GM23248 (cell line): ENCODE measurements at regions not wholly inside any gene's neighbourhood (a gene's known extent, or its start where the extent isn't known, plus 50 kb on each side); places are given as distances from the start of the nearest gene placed in this dataset.

Experiments used
- DNase-seq: peaks from one replicate; pipeline ENCODE4 v3.0.0-alpha.2; 2015
- H2AFZ ChIP-seq: fragments of 200-600 bp; sonication (generic); 2 replicates; pipeline ENCODE4 v1.6.1; 2016; ENCODE audit warnings: antibody characterized with exemption
- H3F3A ChIP-seq: fragments of 200-600 bp; sonication (generic); 2 replicates; pipeline ENCODE4 v1.6.1; 2016; ENCODE audit warnings: mild to moderate bottlenecking, antibody characterized with exemption, mixed run types; ENCODE audit not compliant: insufficient read depth
- H3K27ac ChIP-seq: fragments of 200-600 bp; sonication (generic); 2 replicates; pipeline ENCODE4 v1.5.1; 2016; ENCODE audit warnings: mild to moderate bottlenecking
- H3K27me3 ChIP-seq: fragments of 200-600 bp; sonication (generic); replicated peaks from 2 replicates; pipeline ENCODE4 v1.6.1; 2016; ENCODE audit warnings: mild to moderate bottlenecking; ENCODE audit not compliant: insufficient read depth
- H3K36me3 ChIP-seq: fragments of 200-600 bp; sonication (generic); 2 replicates; pipeline ENCODE4 v1.6.1; 2016; ENCODE audit warnings: low read depth, mild to moderate bottlenecking
- H3K4me1 ChIP-seq: fragments of 200-600 bp; sonication (generic); 2 replicates; pipeline ENCODE4 v1.6.1; 2016; ENCODE audit warnings: mild to moderate bottlenecking; ENCODE audit not compliant: insufficient read depth
- H3K4me2 ChIP-seq: fragments of 200-600 bp; sonication (generic); one replicate; pipeline ENCODE4 v1.6.1; 2016; ENCODE audit warnings: mild to moderate bottlenecking; ENCODE audit not compliant: unreplicated experiment
- H3K4me3 ChIP-seq: fragments of 200-600 bp; sonication (generic); 2 replicates; pipeline ENCODE4 v1.5.1; 2016; ENCODE audit warnings: mild to moderate bottlenecking
- H3K79me2 ChIP-seq: fragments of 200-600 bp; sonication (generic); 2 replicates; pipeline ENCODE4 v1.6.1; 2016; ENCODE audit warnings: mild to moderate bottlenecking; ENCODE audit not compliant: insufficient read depth
- H3K9ac ChIP-seq: fragments of 200-600 bp; sonication (generic); 2 replicates; pipeline ENCODE4 v1.6.1; 2016; ENCODE audit warnings: mild to moderate bottlenecking
- H3K9me2 ChIP-seq: fragments of 200-600 bp; sonication (generic); 2 replicates; pipeline ENCODE4 v1.6.1; 2016; ENCODE audit warnings: mixed run types, mild to moderate bottlenecking, moderate library complexity; ENCODE audit not compliant: insufficient read depth
- H3K9me3 ChIP-seq: fragments of 200-600 bp; sonication (generic); one replicate; pipeline ENCODE4 v1.6.1; 2017; ENCODE audit warnings: low read depth
- H4K20me1 ChIP-seq: fragments of 200-600 bp; sonication (generic); 2 replicates; pipeline ENCODE4 v1.6.0; 2016; ENCODE audit not compliant: insufficient read depth
- EZH2 ChIP-seq: fragments of 200-600 bp; sonication (generic); IDR thresholded peaks from 2 replicates; pipeline ENCODE4 v1.6.1; 2018; ENCODE audit warnings: antibody characterized with exemption, mild to moderate bottlenecking; ENCODE audit not compliant: insufficient read depth, poor library complexity, severe bottlenecking
- EZH2phosphoT487 ChIP-seq: fragments of 200-600 bp; sonication (generic); IDR thresholded peaks from 2 replicates; pipeline ENCODE4 v1.6.1; 2018; ENCODE audit warnings: antibody characterized with exemption, moderate library complexity, mild to moderate bottlenecking, low read depth; ENCODE audit not compliant: insufficient read depth
- WGBS, 2 experiments: methylation state at CpG; one replicate each; pipeline ENCODE4 v1.1.6; 2015 to 2017; ENCODE audit warnings: low lambda C conversion rate in 2 of 2, low coverage in 1 of 2; ENCODE audit errors: missing lambda C conversion rate in 2 of 2; 5-methylcytosine and 5-hydroxymethylcytosine counted together
- in situ Hi-C: fragments of 300-500 bp; cut with MboI; formaldehyde crosslinking; loops from 2 replicates; pipeline ENCODE4 v1.15.0; 2020

DNA sequence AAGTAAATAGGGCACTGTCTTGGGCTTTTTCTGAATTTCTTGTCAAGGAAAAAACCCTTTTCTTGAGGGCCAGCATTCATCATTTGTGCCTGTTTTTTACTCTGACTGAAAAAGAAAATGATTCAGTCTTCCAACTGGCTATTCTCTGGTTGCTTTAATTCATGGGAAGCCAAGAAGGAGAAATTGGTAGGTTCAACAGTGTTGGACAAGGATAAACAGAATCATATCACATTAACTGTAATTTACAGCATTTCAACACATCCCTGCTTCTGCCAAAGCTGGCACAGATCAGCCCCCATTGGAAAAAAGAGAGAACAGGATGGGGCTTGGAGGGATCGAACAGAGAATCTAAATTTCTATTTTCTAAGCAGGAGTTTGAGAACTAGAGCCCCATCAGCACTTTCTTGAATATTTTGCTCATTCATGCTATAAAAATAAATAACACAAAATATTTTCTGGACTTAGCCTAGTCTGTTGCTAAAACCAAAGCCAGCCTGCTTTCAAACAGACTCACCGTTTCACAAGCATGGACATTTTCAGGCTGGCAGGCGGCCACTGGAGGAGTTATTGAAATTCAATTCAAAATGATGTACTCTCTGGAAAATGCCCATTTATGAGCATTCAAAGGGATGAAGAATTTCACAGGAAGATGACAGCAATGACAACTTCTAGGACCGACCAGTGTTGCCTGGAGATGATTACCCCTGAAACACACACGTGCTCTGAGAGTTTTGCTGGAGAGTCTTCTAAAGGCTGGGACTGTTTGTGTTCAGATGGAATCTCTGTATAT is 181.2 kb downstream of the WNT5A start:
- TF ChIP-seq EZH2phosphoT487: no peak
- no peak for TF ChIP-seq EZH2
- Histone ChIP-seq H3K27me3 (no peaks in the 10 kb centered on the region), H2AFZ (peak overlapping the region; percentile 65), H4K20me1 (no peaks in the 10 kb centered on the region), H3K9me2 (no peaks in the 10 kb centered on the region), H3K4me3 (peak overlapping the region; percentile 19), H3K4me2 (peak overlapping the region; percentile 63), H3K79me2 (no peaks in the 10 kb centered on the region), H3K4me1 (peaks cover 18% of the 10 kb centered on the region), H3F3A (peaks cover 26% of the 10 kb centered on the region), H3K27ac (peak overlapping the region; percentile 66), H3K9ac (peak overlapping the region; percentile 39), H3K9me3 (no peaks in the 10 kb centered on the region), H3K36me3 (no peaks in the 10 kb centered on the region)
- DNase-seq: peak; percentile 74
- in situ Hi-C loops: no loop called here
- 11 to 17% methylated on average over 5 of the region's 5 CpGs for WGBS, 2 experiments

DNA sequence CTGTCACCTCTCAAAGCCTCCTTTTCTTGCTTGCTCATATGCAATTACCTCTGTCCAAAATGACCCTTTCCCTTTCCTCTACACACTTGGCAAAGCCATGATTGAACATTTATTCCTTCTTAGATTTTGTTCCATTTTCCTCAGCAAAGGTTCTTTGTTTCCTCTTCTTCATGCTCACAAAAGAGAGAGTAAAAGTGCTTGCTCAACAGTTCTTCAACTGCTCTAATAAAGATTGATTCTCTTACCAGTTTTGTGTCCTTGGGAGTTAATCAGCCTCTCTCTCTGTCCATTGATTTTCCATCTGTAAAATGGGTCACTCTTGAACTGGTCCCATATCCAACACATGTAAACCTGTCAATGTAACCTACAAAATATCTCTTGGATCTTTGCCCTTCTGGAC is 186.4 kb downstream of the WNT5A start:
- H3K9ac ChIP-seq: no peak overlapping the region
- H3K9me2 ChIP-seq: no peaks in the 10 kb centered on the region
- no peak for TF ChIP-seq EZH2
- TF ChIP-seq EZH2phosphoT487: no peak
- H3K79me2 ChIP-seq: no peaks in the 10 kb centered on the region
- no peak overlapping the region for H3K4me3 ChIP-seq
- H3K27ac ChIP-seq: no peak overlapping the region
- no peaks in the 10 kb centered on the region for H4K20me1 ChIP-seq
- H2AFZ ChIP-seq: no peak overlapping the region
- no peak overlapping the region for H3K4me2 ChIP-seq
- DNase-seq: no peak
- H3K36me3 ChIP-seq: no peaks in the 10 kb centered on the region
- in situ Hi-C loops: no loop called here
- H3F3A ChIP-seq: peaks cover 8% of the 10 kb centered on the region; the same call in 1 of the 2 replicates
- peaks cover 17% of the 10 kb centered on the region for H3K4me1 ChIP-seq
- no peaks in the 10 kb centered on the region for H3K9me3 ChIP-seq
- no peaks in the 10 kb centered on the region for H3K27me3 ChIP-seq

DNA sequence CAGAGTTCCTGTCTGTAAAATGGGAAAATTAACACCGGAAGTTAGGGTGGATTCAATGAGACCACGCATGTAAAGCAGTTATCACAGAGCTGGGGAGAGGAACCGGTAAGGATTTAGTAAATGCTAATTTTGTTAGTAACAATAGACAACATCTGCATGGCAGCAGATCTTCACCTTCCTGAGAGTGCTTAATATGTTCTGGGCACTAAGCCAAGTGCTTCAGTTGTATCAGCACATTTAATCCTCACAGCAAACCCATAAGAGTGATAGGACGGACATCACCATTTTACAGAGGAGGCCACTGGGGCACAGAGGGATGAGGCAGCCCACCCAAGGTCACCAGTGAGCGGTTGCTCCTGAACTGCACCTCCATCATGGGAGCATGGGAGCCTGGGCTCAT is 189.4 kb downstream of the WNT5A start:
- H3K4me2 ChIP-seq: no peak overlapping the region
- no peak overlapping the region for H3K4me3 ChIP-seq
- TF ChIP-seq EZH2phosphoT487: no peak
- no peak for TF ChIP-seq EZH2
- no peaks in the 10 kb centered on the region for H3F3A ChIP-seq
- WGBS, 2 experiments: 79 to 82% methylated on average over 5 of the region's 5 CpGs
- no peak overlapping the region for H3K27ac ChIP-seq
- no peaks in the 10 kb centered on the region for H3K9me2 ChIP-seq
- in situ Hi-C loops: no loop called here
- no peak overlapping the region for H2AFZ ChIP-seq
- no peaks in the 10 kb centered on the region for H4K20me1 ChIP-seq
- H3K36me3 ChIP-seq: no peaks in the 10 kb centered on the region
- no peaks in the 10 kb centered on the region for H3K79me2 ChIP-seq
- H3K4me1 ChIP-seq: peaks cover 17% of the 10 kb centered on the region
- H3K9me3 ChIP-seq: no peaks in the 10 kb centered on the region
- no peak for DNase-seq
- H3K9ac ChIP-seq: no peak overlapping the region
- H3K27me3 ChIP-seq: no peaks in the 10 kb centered on the region

DNA sequence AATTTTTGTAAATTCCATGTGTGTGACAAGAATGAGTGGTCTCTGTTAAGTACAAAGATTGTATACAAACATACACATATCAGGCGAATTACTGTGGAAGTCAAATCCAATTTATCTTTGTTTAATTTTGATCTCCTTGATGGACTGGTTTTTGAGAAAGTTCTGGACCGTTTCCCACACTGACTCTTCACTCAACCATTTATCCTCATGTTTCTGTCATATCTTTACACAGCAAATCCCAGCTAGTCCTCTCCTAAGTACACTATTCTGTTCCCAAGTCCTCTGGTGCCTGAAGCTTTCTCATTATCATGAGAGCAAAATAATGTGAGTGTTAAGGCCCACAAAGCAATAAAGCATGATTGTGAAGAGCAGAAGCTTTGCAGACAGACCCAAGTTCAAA is 189.9 kb downstream of the WNT5A start:
- peak; percentile 9 for DNase-seq
- Histone ChIP-seq H3K27me3 (no peaks in the 10 kb centered on the region), H3K36me3 (no peaks in the 10 kb centered on the region), H3K4me2 (no peak overlapping the region), H3K4me1 (peaks cover 17% of the 10 kb centered on the region), H3K4me3 (no peak overlapping the region), H3K27ac (no peak overlapping the region), H2AFZ (no peak overlapping the region), H3F3A (no peaks in the 10 kb centered on the region), H3K9ac (no peak overlapping the region), H3K79me2 (no peaks in the 10 kb centered on the region), H3K9me2 (no peaks in the 10 kb centered on the region), H3K9me3 (no peaks in the 10 kb centered on the region), H4K20me1 (no peaks in the 10 kb centered on the region)
- in situ Hi-C loops: no loop called here
- TF ChIP-seq EZH2phosphoT487 (no peak), EZH2 (no peak)
- WGBS, 2 experiments: 68 to 73% methylated on average over 2 of the region's 2 CpGs

DNA sequence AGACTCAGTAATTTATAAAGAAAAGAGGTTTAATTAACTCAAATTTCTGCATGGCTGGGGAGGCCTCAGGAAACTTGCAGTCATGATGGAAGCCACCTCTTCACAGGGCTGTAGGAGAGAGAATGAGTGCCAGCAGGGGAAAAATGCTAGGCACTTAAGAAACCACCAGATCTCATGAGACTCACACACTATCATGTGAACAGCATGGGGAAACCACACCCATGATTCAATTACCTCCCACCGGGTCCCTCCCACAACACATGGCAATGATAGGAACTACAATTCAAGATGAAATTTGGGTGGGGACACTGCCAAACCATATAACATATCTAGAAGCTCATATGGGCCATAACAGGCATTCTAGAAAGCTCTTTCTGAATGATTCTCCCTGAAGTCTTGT is 190.3 kb downstream of the WNT5A start:
- in situ Hi-C loops: no loop called here

More for the DNA sequence above, 190.3 kb downstream of the WNT5A start:
- peak; percentile 38 for DNase-seq
- Histone ChIP-seq H3K27ac (no peak overlapping the region), H3K9ac (no peak overlapping the region), H3F3A (no peaks in the 10 kb centered on the region), H3K4me1 (peaks cover 17% of the 10 kb centered on the region), H3K4me2 (no peak overlapping the region), H3K9me2 (no peaks in the 10 kb centered on the region), H2AFZ (no peak overlapping the region), H3K4me3 (no peak overlapping the region), H3K9me3 (no peaks in the 10 kb centered on the region), H3K36me3 (no peaks in the 10 kb centered on the region), H3K27me3 (no peaks in the 10 kb centered on the region), H3K79me2 (no peaks in the 10 kb centered on the region), H4K20me1 (no peaks in the 10 kb centered on the region)
- WGBS, 2 experiments: 44 to 56% methylated on average over 1 of the region's 1 CpG
- no peak for TF ChIP-seq EZH2phosphoT487
